Suprapubic skin (tissue), 4 donors: ENCODE measurements at regions not wholly inside any gene's neighbourhood (a gene's known extent, or its start where the extent isn't known, plus 50 kb on each side); places are given as distances from the start of the nearest gene placed in this dataset.

Experiments
- DNase-seq, 2 donors: peaks; one replicate each; pipeline ENCODE4 v3.0.0-alpha.2; 2019; ENCODE audit warnings: low spot score in 2 of 2
- H3K27ac ChIP-seq: fragments of 200-600 bp; sonication (generic); one replicate; pipeline ENCODE4 v1.5.1; 2019
- H3K27me3 ChIP-seq: fragments of 200-600 bp; sonication (generic); one replicate; pipeline ENCODE4 v1.5.1; 2019
- H3K36me3 ChIP-seq: fragments of 200-600 bp; sonication (generic); one replicate; pipeline ENCODE4 v1.5.1; 2019
- H3K4me1 ChIP-seq: fragments of 200-600 bp; sonication (generic); one replicate; pipeline ENCODE4 v1.5.1; 2019
- H3K4me3 ChIP-seq: fragments of 200-600 bp; sonication (generic); one replicate; pipeline ENCODE4 v1.5.1; 2019; ENCODE audit warnings: mild to moderate bottlenecking
- H3K9me3 ChIP-seq: fragments of 200-600 bp; sonication (generic); one replicate; pipeline ENCODE4 v1.5.1; 2019
- EP300 ChIP-seq: sonication (generic); formaldehyde crosslinking; IDR thresholded peaks from one replicate; pipeline ENCODE4 v1.6.1; 2017; ENCODE audit warnings: antibody characterized with exemption
- POLR2A ChIP-seq, 2 donors: fragments of 450-650 bp; IDR thresholded peaks; one replicate each; pipeline ENCODE4 v1.6.1; 2017; ENCODE audit warnings: antibody characterized with exemption in 2 of 2, mild to moderate bottlenecking in 2 of 2, moderate library complexity in 2 of 2
- POLR2AphosphoS5 ChIP-seq, 3 donors: sonication (generic); formaldehyde crosslinking; IDR thresholded peaks; one replicate each; pipeline ENCODE4 v1.6.1; 2017; ENCODE audit warnings: antibody characterized with exemption in 3 of 3
- WGBS: methylation state at CpG from one replicate; pipeline ENCODE4 v1.1.5; 2018; 5-methylcytosine and 5-hydroxymethylcytosine counted together
- TF ChIP-seq, protein P1 (sequence below), 2 donors: fragments of 200-600 bp in 1 of 2; fragments of 450-650 bp in 1 of 2; sonication (generic) in 1 of 2; IDR thresholded peaks; one replicate each; pipeline ENCODE4 v1.5.1; 2016 to 2019; ENCODE audit warnings: antibody characterized with exemption in 2 of 2, mild to moderate bottlenecking in 1 of 2, moderate library complexity in 1 of 2

DNA sequence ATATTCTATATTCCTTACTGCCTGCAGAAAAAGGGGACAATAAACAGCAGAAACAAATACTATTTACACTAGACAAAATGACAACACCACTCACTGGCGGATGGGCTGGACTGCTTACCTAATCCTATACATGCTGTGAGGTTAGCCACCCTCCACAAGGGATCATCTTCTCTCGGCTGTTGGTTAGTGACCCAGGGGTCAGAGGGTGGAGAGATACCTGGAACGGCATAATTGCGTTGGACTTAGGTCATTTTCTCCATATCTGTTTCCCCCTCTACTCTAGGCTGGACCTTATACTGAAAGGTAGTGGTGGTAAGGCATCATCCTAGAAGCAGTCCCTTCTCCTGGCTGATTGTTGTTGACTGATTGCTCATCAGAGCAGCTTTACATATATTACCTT is 286.8 kb upstream of the UGT8 start:
- Histone ChIP-seq H3K9me3 (no peaks in the 10 kb centered on the region), H3K4me3 (no peak overlapping the region), H3K27ac (no peak overlapping the region), H3K36me3 (no peaks in the 10 kb centered on the region), H3K4me1 (no peaks in the 10 kb centered on the region), H3K27me3 (no peaks in the 10 kb centered on the region)
- DNase-seq, result no peak
- no peak for TF ChIP-seq POLR2A (IDR thresholded peaks at IDR 0.05)
- no peak for TF ChIP-seq POLR2AphosphoS5 (IDR thresholded peaks at IDR 0.05)
- TF ChIP-seq, protein P1, sequence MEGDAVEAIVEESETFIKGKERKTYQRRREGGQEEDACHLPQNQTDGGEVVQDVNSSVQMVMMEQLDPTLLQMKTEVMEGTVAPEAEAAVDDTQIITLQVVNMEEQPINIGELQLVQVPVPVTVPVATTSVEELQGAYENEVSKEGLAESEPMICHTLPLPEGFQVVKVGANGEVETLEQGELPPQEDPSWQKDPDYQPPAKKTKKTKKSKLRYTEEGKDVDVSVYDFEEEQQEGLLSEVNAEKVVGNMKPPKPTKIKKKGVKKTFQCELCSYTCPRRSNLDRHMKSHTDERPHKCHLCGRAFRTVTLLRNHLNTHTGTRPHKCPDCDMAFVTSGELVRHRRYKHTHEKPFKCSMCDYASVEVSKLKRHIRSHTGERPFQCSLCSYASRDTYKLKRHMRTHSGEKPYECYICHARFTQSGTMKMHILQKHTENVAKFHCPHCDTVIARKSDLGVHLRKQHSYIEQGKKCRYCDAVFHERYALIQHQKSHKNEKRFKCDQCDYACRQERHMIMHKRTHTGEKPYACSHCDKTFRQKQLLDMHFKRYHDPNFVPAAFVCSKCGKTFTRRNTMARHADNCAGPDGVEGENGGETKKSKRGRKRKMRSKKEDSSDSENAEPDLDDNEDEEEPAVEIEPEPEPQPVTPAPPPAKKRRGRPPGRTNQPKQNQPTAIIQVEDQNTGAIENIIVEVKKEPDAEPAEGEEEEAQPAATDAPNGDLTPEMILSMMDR (IDR thresholded peaks at IDR 0.05), result no peak
- TF ChIP-seq EP300, result no peak
- 100% methylated on average over 4 of the region's 4 CpGs for WGBS

DNA sequence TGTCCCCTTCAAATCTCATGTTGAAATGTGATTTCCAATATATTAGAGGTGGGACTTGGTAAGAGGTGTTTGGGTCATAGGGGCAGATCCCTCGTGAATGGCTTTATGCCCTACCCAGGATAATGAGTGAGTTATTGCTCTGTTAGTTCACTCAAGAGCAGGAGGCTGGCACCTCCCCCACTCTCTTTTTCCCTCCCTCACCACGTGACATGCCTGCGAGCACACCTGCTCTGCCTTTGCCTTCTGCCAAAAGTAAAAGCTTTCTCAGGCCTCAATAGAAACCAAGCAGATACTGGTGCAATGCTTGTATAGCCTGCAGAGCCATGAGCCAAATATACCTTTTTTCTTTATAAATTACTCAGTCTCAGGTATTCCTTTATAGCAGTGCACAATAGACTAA is 286.3 kb upstream of the UGT8 start:
- Histone ChIP-seq H3K27ac (no peak overlapping the region), H3K36me3 (no peaks in the 10 kb centered on the region), H3K9me3 (no peaks in the 10 kb centered on the region), H3K4me1 (no peaks in the 10 kb centered on the region), H3K27me3 (no peaks in the 10 kb centered on the region), H3K4me3 (no peak overlapping the region)
- no peak for TF ChIP-seq POLR2AphosphoS5 (IDR thresholded peaks at IDR 0.05)
- TF ChIP-seq, protein P1 (IDR thresholded peaks at IDR 0.05), result no peak
- no peak for TF ChIP-seq EP300
- TF ChIP-seq POLR2A (IDR thresholded peaks at IDR 0.05), result no peak
- DNase-seq, result no peak
- 45% methylated on average over 3 of the region's 3 CpGs for WGBS

DNA sequence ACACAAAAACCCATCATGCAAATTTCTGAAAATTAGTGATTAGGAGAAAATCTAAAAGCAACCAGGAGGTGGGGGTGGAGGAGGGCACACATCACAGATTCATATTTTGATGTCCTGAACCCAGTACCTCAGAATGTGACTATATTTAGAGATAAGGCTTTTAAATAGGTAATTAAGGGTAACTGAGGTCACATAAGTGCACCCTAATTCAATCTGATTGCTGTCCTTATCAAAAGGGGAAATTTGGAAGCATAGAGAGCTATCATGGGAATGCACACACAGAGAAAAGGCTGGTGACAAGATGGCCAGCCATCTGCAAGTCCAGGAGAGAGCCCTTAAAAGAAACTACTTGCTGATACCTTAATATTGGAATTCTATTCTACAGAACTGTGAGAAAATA is 281.8 kb upstream of the UGT8 start:
- Histone ChIP-seq H3K27ac (no peak overlapping the region), H3K27me3 (no peaks in the 10 kb centered on the region), H3K9me3 (no peaks in the 10 kb centered on the region), H3K4me1 (no peaks in the 10 kb centered on the region), H3K4me3 (no peak overlapping the region), H3K36me3 (no peaks in the 10 kb centered on the region)
- DNase-seq, result no peak
- no peak for TF ChIP-seq POLR2AphosphoS5 (IDR thresholded peaks at IDR 0.05)
- no peak for TF ChIP-seq EP300
- TF ChIP-seq POLR2A (IDR thresholded peaks at IDR 0.05), result no peak
- TF ChIP-seq, protein P1 (IDR thresholded peaks at IDR 0.05), result no peak

GRCh38 chr4:114317564-114317963 is 281.0 kb upstream of the UGT8 start:
- no peaks in the 10 kb centered on the region for H3K27me3 ChIP-seq
- no peaks in the 10 kb centered on the region for H3K36me3 ChIP-seq
- no peak overlapping the region for H3K4me3 ChIP-seq
- no peak for DNase-seq
- no peak overlapping the region for H3K27ac ChIP-seq
- 69% methylated on average over 2 of the region's 2 CpGs for WGBS
- TF ChIP-seq, protein P1 (IDR thresholded peaks at IDR 0.05), result no peak
- no peak for TF ChIP-seq EP300
- no peak for TF ChIP-seq POLR2A (IDR thresholded peaks at IDR 0.05)
- no peak for TF ChIP-seq POLR2AphosphoS5 (IDR thresholded peaks at IDR 0.05)
- H3K4me1 ChIP-seq, result no peaks in the 10 kb centered on the region
- H3K9me3 ChIP-seq, result no peaks in the 10 kb centered on the region

- Histone ChIP-seq H3K4me3 (no peak overlapping the region), H3K27me3 (no peaks in the 10 kb centered on the region), H3K9me3 (no peaks in the 10 kb centered on the region), H3K27ac (no peak overlapping the region), H3K36me3 (no peaks in the 10 kb centered on the region), H3K4me1 (no peaks in the 10 kb centered on the region)
- TF ChIP-seq EP300, result no peak
- TF ChIP-seq, protein P1 (IDR thresholded peaks at IDR 0.05), result no peak
- no peak for TF ChIP-seq POLR2A (IDR thresholded peaks at IDR 0.05)
- TF ChIP-seq POLR2AphosphoS5 (IDR thresholded peaks at IDR 0.05), result no peak
- DNase-seq, result no peak
Measured at GRCh38 chr4:114318309-114318708, 280.3 kb upstream of the UGT8 start.
